ENCODE measurements at regions not wholly inside any gene's neighbourhood (a gene's known extent, or its start where the extent isn't known, plus 50 kb on each side); places are given as distances from the start of the nearest gene placed in this dataset.
"Not testable (repeated sequence)": the region's sequence is repeated elsewhere in the genome, so short reads cannot be mapped to it uniquely, and the experiment has no call there.

- Mint-ChIP-seq H3K9me3 (no peaks in the 10 kb centered on the region), H3K4me1 (peaks cover 1 to 13% (median 9%) of the 10 kb centered on the region in 4 donors), H3K4me3 (no peak overlapping the region), H3K36me3 (peaks cover 0 to 13% (median 0%) of the 10 kb centered on the region in 3 donors), H3K27ac (peak overlapping the region in 1 of 10 donors; percentile 72), H3K27me3 (peaks cover 4 to 23% (median 7%) of the 10 kb centered on the region in 5 donors)
- POLR2A ChIA-PET, result no interaction called here
- DNase-seq (no peak), ATAC-seq (no peak)
These were observed 193.6 kb downstream of the ALG10 start for GRCh38 chr12:34215893-34216285.

- Mint-ChIP-seq H3K4me1 (peaks cover 1 to 13% (median 9%) of the 10 kb centered on the region in 4 donors), H3K36me3 (peaks cover 0 to 11% (median 0%) of the 10 kb centered on the region in 3 donors), H3K4me3 (peak overlapping the region in 1 of 10 donors; percentile 2), H3K27me3 (peaks cover 4 to 24% (median 7%) of the 10 kb centered on the region in 5 donors), H3K9me3 (no peaks in the 10 kb centered on the region), H3K27ac (peak overlapping the region in 1 of 10 donors; percentile 46)
- no peak for DNase-seq
- no peak for ATAC-seq
- POLR2A ChIA-PET, result no interaction called here
These were observed 195.4 kb downstream of the ALG10 start for GRCh38 chr12:34217660-34218059.

GRCh38 chr12:34218193-34219045, 196.1 kb downstream of the ALG10 start:
- Mint-ChIP-seq H3K9me3 (no peaks in the 10 kb centered on the region), H3K4me1 (peaks cover 1 to 13% (median 9%) of the 10 kb centered on the region in 4 donors), H3K27ac (peak overlapping the region; percentile 29 to 96 (median 79)), H3K4me3 (peak overlapping the region; percentile 78 to 98 (median 92)), H3K27me3 (peaks cover 4 to 24% (median 7%) of the 10 kb centered on the region in 5 donors), H3K36me3 (peaks cover 0 to 11% (median 0%) of the 10 kb centered on the region in 3 donors)
- peak; percentile 74 to 80 for ATAC-seq
- POLR2A ChIA-PET, result no interaction called here
- peak; percentile 37 to 76 (median 58) for DNase-seq

DNA sequence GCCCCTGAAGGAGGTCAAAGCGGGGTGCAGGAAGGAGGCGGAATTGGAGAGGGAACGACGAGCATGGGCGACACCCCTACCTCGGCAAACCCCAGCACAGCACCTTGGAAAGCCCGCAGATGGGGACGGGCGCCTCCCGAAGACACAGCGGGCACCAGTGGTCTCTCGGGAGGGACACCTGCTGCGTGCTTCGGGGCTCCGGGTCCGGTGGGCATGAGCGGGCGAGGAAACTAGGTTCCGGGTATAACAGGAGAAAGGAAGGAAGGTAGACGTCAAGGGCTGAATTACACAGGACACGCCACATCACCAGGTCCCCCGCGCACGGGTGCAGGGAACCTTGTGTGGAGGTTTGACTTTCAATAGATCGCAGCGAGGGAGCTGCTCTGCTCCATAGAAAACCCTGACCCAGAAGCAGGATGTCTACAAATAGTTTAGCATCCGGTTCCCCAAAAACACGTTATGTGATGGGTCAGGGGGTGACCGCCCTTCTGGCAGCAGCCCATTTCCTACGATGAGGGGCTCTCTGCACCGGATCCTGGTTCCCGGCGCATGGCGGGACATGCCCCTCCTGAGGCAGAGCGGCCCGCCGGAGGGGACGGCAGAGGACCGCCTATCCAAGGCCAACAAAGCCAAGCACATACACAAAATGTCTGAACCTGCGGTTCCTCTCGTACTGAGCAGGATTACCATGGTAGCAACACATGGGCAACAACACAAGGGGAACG, 196.9 kb downstream of the ALG10 start:
- POLR2A ChIA-PET, result no interaction called here
- Mint-ChIP-seq H3K36me3 (peaks cover 0 to 6% (median 0%) of the 10 kb centered on the region in 3 donors), H3K27me3 (peaks cover 4 to 24% (median 7%) of the 10 kb centered on the region in 5 donors), H3K4me1 (peaks cover 1 to 13% (median 9%) of the 10 kb centered on the region in 4 donors), H3K4me3 (peak overlapping the region; percentile 78 to 98 (median 92)), H3K27ac (peak overlapping the region; percentile 20 to 96 (median 79)), H3K9me3 (no peaks in the 10 kb centered on the region)
- ATAC-seq (peak; percentile 20 to 47), DNase-seq (peak in 5 of 10 donors; percentile 5 to 29 (median 10))

DNA sequence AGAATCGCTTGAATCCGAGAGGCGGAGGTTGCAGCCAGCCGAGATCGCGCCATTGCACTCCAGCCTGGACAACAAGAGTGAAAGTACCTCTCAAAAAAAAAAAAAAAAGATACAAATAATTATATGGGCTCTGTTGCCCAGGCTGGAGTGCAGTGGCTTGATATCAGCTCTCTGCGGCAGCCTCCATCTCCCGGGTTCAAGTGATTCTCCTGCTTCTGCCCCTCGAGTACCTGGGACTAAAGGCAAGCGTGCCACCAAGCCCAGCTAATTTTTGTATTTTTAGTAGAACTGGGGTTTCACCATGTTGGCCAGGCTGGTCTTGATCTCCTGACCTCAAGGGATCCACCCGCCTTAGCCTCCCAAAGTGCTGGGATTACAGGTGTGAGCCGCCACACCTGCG, 197.8 kb downstream of the ALG10 start:
- POLR2A ChIA-PET, result not testable (repeated sequence)

GRCh38 chr12:34223640-34224039, 201.3 kb downstream of the ALG10 start:
- POLR2A ChIA-PET, result no interaction called here
- Mint-ChIP-seq H3K4me3 (no peak overlapping the region), H3K36me3 (peaks cover 0 to 10% (median 3%) of the 10 kb centered on the region in 3 donors), H3K9me3 (peaks cover 7 to 34% (median 12%) of the 10 kb centered on the region in 9 donors), H3K27me3 (peaks cover 5 to 20% (median 12%) of the 10 kb centered on the region in 5 donors), H3K4me1 (peaks cover 0 to 6% (median 2%) of the 10 kb centered on the region in 4 donors), H3K27ac (no peak overlapping the region)
- DNase-seq (no peak), ATAC-seq (no peak)

More for the DNA sequence above, 197.8 kb downstream of the ALG10 start:
- H3K9me3 Mint-ChIP-seq, DNase-seq, H3K36me3 Mint-ChIP-seq, H3K27ac Mint-ChIP-seq, ATAC-seq: not testable (repeated sequence)
- peaks cover 1 to 13% (median 9%) of the 10 kb centered on the region in 4 donors for H3K4me1 Mint-ChIP-seq
- H3K4me3 Mint-ChIP-seq, result peak overlapping the region in 2 of 10 donors; percentile 60
- peaks cover 4 to 24% (median 7%) of the 10 kb centered on the region in 5 donors for H3K27me3 Mint-ChIP-seq

DNA sequence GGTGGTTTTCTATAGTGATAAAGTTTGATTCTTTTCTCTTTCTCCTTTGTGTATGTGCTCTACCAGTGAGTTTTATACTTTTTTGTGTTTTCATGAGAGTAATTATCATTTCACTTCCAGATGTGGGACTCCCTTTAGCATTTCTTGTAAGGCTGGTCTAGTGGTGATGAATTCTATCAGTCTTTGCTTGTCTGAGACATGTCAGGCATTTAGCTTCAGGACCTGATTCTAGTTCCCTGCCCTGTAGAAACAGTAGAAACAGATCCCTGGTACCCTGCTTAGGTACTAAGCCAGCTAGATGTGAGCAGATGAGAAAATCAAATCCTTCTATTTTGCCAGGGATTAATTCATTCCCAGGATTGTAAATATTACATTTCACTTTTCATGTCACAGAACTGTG, 203.7 kb downstream of the ALG10 start:
- Mint-ChIP-seq H3K9me3 (peaks cover 7 to 36% (median 12%) of the 10 kb centered on the region in 9 donors), H3K27me3 (peaks cover 9 to 26% (median 10%) of the 10 kb centered on the region in 5 donors), H3K36me3 (peaks cover 0 to 15% (median 3%) of the 10 kb centered on the region in 3 donors)
- H3K27ac Mint-ChIP-seq, ATAC-seq, H3K4me1 Mint-ChIP-seq, POLR2A ChIA-PET, H3K4me3 Mint-ChIP-seq, DNase-seq: not testable (repeated sequence)

- peaks cover 8 to 26% (median 12%) of the 10 kb centered on the region in 5 donors for H3K27me3 Mint-ChIP-seq
- POLR2A ChIA-PET, H3K4me3 Mint-ChIP-seq, ATAC-seq, DNase-seq, H3K27ac Mint-ChIP-seq, H3K4me1 Mint-ChIP-seq: not testable (repeated sequence)
- H3K9me3 Mint-ChIP-seq, result peaks cover 7 to 36% (median 12%) of the 10 kb centered on the region in 9 donors
- H3K36me3 Mint-ChIP-seq, result peaks cover 0 to 15% (median 3%) of the 10 kb centered on the region in 3 donors
These were observed 205.8 kb downstream of the ALG10 start for GRCh38 chr12:34228046-34228445.

DNA sequence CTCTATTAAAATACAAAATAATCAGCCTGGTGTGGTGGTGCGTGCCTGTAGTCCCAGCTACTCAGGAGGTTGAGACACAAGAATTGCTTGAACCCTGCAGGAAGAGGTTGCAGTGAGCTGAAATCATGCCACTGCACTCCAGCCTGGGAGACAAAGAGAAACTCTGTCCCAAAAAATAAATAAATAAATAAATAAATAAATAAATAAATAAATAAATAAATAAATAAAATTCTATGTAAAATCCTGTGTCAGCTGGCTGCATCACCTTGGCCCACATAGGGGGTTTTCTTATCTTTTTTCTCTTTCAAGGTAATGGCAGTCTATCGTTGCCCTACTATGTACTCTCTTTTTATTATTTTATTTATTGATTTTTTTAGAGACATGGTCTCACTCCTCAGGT, 206.7 kb downstream of the ALG10 start:
- H3K4me3 Mint-ChIP-seq, H3K27ac Mint-ChIP-seq, H3K4me1 Mint-ChIP-seq, ATAC-seq, POLR2A ChIA-PET, DNase-seq: not testable (repeated sequence)
- H3K27me3 Mint-ChIP-seq, result peaks cover 8 to 26% (median 12%) of the 10 kb centered on the region in 5 donors
- H3K9me3 Mint-ChIP-seq, result peaks cover 7 to 36% (median 12%) of the 10 kb centered on the region in 9 donors
- H3K36me3 Mint-ChIP-seq, result peaks cover 0 to 15% (median 3%) of the 10 kb centered on the region in 3 donors

- POLR2A ChIA-PET, result no interaction called here
- peaks cover 5 to 14% (median 7%) of the 10 kb centered on the region in 5 donors for H3K27me3 Mint-ChIP-seq
- no peak overlapping the region for H3K27ac Mint-ChIP-seq
- peaks cover 0 to 3% (median 0%) of the 10 kb centered on the region in 9 donors for H3K9me3 Mint-ChIP-seq
- DNase-seq (no peak), ATAC-seq (no peak)
- H3K4me3 Mint-ChIP-seq, result no peak overlapping the region
- H3K4me1 Mint-ChIP-seq, result no peaks in the 10 kb centered on the region
- peaks cover 0 to 6% (median 0%) of the 10 kb centered on the region in 3 donors for H3K36me3 Mint-ChIP-seq
These were observed 211.3 kb downstream of the ALG10 start for GRCh38 chr12:34233618-34234017.

DNA sequence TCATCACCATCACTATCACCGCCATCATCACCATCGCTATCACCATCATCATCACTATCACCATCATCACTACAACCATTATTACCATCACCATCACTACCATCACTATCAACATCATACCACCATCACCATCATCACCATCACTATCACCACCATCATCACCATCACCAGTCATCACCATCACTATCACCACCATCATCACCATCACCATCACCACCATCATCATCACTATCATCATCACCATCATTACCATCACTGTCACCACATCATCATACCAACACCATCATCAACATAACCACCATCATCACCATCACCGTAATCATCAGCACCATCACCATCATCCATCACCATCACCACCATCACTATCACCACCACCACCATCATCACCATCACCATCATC, 213.8 kb downstream of the ALG10 start:
- POLR2A ChIA-PET, result no interaction called here
- Mint-ChIP-seq H3K27me3 (peaks cover 0 to 5% (median 0%) of the 10 kb centered on the region in 5 donors), H3K4me1 (no peaks in the 10 kb centered on the region), H3K9me3 (no peaks in the 10 kb centered on the region), H3K27ac (no peak overlapping the region), H3K4me3 (no peak overlapping the region), H3K36me3 (no peaks in the 10 kb centered on the region)
- no peak for ATAC-seq
- DNase-seq, result no peak

DNA sequence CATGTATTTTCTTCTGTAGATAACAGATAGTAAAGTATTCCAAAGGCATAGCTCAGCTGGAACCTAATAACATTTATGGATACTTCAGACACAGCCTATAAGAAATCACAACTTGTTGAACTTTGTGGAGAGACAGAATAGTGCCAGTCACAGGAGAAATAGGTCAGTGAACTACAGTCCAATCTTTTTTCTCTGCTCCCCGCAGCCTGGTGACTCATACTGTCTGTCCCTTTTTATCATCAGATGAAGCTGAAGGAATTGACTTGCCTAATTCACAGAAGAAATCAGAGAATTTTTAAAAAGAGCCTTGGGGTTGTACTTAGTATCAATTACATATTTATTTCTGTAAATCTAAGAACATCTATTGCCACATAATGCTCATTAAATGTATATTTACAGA, 222.3 kb downstream of the ALG10 start:
- peaks cover 0 to 3% (median 0%) of the 10 kb centered on the region in 9 donors for H3K9me3 Mint-ChIP-seq

More for the DNA sequence above, 222.3 kb downstream of the ALG10 start:
- Mint-ChIP-seq H3K27me3 (peaks cover 0 to 10% (median 4%) of the 10 kb centered on the region in 5 donors), H3K4me3 (no peak overlapping the region), H3K27ac (no peak overlapping the region), H3K36me3 (no peaks in the 10 kb centered on the region), H3K4me1 (no peaks in the 10 kb centered on the region)
- ATAC-seq (no peak), DNase-seq (no peak)
- POLR2A ChIA-PET, result no interaction called here

All from naive thymus-derived CD8-positive, alpha-beta T cell (primary cell).